Left renal cortex interstitium (tissue), 4 donors: ENCODE measurements at regions not wholly inside any gene's neighbourhood (a gene's known extent, or its start where the extent isn't known, plus 50 kb on each side); places are given as distances from the start of the nearest gene placed in this dataset.
"Not testable (repeated sequence)": the region's sequence is repeated elsewhere in the genome, so short reads cannot be mapped to it uniquely, and the experiment has no call there.

Experiments used
- DNase-seq, 4 donors: peaks; one replicate each; pipeline ENCODE4 v3.0.0-alpha.2; 2013; ENCODE audit warnings: low read depth in 4 of 4, low spot score in 2 of 4, missing footprints in 1 of 4

GRCh38 chr21:35624901-35625300, 435.4 kb downstream of the SETD4 start:
- no peak for DNase-seq

GRCh38 chr21:35622612-35623011, 437.7 kb downstream of the SETD4 start:
- no peak for DNase-seq

DNA sequence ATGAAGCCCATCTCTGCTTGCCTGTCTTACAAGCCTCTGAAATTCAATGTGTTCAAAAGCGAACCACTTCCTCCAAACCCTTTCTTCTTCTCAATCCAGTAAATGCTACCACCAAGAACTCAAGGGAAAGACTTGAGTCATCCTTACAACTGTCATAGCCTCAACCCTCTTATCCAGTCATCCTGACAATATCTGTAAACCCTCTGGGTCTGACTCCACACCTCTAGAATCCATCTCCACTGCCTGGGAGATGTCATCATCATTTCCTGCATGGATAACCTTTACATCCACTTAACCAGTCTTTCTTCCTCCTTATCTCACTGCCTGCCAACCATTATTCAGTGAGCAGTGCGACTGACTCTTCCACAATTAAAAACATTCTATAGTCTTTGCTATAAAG, 441.1 kb downstream of the SETD4 start:
- no peak for DNase-seq

GRCh38 chr21:35617491-35617890, 442.8 kb downstream of the SETD4 start:
- no peak for DNase-seq

GRCh38 chr21:35616090-35616489, 444.2 kb downstream of the SETD4 start:
- no peak for DNase-seq

- DNase-seq: no peak
Measured at GRCh38 chr21:35615325-35615724, 445.0 kb downstream of the SETD4 start.

- DNase-seq: no peak
Measured at GRCh38 chr21:35614396-35614921, 445.9 kb downstream of the SETD4 start.

GRCh38 chr21:35611708-35612132, 448.6 kb downstream of the SETD4 start:
- DNase-seq: no peak

GRCh38 chr21:35609263-35609662, 451.1 kb downstream of the SETD4 start:
- no peak for DNase-seq

DNA sequence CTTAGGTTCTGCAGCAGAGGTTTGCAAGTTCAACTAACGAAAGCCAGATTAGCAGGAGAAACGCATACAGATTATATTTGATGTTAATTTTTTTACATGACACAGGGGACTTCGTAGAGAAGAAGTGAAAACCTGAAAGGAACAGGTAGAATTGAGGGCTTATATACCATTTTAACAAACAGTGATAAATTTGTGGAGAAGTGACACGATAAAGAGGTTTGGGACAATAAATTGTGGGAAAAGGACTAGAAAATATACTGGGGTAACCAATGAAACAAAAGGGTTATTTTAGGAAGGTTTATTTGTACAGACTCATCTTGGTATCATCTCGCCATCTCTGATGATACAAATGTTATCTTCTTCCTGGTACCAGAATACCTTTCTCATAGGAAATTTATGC, 452.9 kb downstream of the SETD4 start:
- no peak for DNase-seq

GRCh38 chr21:35606578-35606977, 453.7 kb downstream of the SETD4 start:
- no peak for DNase-seq

DNA sequence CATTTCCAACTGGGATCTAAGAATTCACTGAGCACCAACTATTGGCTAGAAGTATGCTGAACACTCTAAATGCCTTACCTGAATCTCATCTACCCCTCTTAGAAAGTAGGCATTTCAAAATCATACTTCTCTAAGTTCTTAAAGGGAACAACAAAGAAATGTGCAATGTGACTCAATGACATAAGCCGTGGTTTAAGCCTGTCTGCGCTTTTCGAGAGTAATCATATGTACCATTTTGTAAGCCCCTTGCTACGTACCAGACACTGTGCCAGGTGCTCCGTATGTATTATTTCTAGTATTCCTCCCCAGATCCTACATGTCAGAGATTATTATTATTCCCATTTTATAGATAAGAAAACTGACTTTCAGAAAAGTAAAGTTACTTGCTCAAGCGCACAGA, 454.2 kb downstream of the SETD4 start:
- no peak for DNase-seq

DNA sequence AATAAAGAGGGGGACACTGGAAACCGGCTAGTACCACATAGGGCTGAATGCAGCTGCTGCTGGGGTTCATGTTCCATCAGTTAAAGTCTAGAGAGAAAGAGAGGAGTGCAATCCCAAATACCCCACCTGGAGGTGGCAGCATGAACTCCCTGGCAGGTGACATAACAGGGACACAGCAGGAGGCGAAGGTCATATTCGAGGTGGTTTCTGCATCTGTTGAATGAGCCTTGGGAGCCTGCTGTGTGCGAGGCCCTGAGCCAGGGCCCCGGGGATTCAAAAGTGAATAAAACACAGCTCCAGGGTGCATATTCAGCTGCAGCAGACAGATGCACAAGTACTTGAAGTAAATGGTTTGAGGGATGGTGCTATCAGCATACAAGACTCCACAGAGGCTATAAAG, 456.8 kb downstream of the SETD4 start:
- no peak for DNase-seq

DNA sequence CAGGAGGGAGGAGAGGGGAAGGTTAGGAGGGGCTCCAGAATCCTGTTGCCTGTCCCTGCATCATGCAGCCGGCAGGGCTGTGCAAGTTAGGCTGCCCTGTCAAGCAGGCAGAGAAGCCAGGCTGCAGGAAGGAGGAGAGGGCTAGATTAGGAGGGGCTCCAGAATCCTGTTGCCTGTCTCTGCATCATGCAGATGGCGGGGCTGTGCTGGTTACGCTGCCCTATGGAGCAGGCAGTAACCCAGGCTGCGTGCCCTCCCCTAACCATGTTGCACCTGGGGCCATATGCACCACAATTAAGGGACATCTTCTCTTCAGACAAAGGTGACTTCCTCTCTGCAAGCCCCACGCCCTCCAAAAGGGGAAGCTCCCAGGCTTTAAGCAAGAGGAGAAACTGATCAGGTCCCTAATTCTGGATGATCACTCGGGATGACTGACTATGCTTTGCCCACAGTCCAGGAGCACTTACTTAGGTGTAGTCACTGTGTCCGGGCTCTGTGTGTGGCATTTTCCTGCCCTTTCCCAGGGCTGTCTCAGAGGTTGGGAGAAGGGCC, 457.4 kb downstream of the SETD4 start:
- DNase-seq: no peak

GRCh38 chr21:35601211-35601610, 459.1 kb downstream of the SETD4 start:
- DNase-seq: no peak

DNA sequence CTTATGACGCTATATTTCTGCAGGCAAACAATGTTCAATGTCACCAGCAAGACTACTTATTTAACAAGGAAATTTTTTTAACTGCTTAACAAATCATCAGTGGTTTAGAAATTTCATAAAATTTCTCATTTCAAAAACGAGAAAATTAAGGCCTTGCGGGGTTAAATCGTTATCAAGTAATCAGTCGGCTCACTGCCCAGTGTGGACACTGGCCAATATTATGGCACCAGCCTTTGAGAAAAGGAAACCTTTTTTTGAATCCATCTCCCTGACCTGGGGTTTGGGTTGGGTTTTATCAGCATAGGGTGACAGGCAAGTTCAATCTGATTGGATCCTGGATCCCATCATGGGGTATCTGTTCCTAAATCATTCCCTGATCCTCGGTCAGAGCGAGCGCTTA, 461.2 kb downstream of the SETD4 start:
- DNase-seq: no peak

GRCh38 chr21:35597750-35598339, 462.5 kb downstream of the SETD4 start:
- no peak for DNase-seq

DNA sequence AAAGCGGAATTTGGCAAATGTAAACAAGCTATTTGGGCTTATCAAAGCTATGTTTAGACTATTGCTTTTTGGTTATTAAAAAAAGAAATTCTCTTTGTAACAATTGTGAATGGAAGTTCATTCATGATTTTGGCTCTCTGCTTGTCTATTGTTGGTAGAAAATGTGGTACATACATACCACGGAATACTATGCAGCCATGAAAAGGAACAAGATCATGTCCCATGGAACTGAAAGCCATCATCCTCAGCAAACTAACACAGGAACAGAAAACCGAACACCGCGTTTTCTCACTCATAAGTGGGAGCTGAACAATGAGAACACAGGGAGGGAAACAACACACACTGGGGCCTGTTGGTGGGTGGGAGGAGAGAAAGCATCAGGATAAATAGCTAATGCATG, 465.4 kb downstream of the SETD4 start:
- no peak for DNase-seq

DNA sequence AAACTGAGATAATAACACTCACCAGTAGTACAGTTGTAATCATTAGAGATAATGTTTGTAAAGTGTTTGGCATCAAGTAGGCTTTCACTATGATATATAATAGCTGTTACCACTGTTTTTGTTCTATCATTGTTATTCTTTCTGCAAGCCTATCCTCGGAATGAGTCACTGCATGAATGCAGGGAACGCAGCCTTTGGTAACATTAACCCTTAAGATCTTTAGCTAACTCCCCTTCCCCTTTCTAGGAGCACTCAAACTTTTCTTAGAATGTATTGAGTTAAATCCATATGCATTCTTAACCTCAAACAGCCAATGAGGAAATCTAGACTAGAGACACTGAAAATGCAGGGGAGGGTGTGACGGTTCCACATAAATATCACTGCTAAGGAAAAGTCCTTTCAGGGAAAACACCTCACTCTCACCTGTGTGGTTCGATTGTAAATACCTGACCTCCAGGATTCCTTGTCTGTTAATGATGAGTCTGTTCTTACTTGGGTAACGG, 467.3 kb downstream of the SETD4 start:
- no peak for DNase-seq

GRCh38 chr21:35590284-35590683, 470.0 kb downstream of the SETD4 start:
- DNase-seq: not testable (repeated sequence)

GRCh38 chr21:35587841-35588380, 472.4 kb downstream of the SETD4 start:
- DNase-seq: no peak

GRCh38 chr21:35586305-35586704, 474.0 kb downstream of the SETD4 start:
- no peak for DNase-seq
